NCI-H1694 treated with DMSO at 0.1 percent for 48 hours (cell line): ENCODE measurements at regions not wholly inside any gene's neighbourhood (a gene's known extent, or its start where the extent isn't known, plus 50 kb on each side); places are given as distances from the start of the nearest gene placed in this dataset.

Experiments used
- DNase-seq: peaks from one replicate; lab custom pipeline; 2025; lab: John Stamatoyannopoulos, UW

GRCh38 chr9:129383561-129384490 is 205.8 kb upstream of the IER5L start:
- peak; percentile 2 for DNase-seq

DNA sequence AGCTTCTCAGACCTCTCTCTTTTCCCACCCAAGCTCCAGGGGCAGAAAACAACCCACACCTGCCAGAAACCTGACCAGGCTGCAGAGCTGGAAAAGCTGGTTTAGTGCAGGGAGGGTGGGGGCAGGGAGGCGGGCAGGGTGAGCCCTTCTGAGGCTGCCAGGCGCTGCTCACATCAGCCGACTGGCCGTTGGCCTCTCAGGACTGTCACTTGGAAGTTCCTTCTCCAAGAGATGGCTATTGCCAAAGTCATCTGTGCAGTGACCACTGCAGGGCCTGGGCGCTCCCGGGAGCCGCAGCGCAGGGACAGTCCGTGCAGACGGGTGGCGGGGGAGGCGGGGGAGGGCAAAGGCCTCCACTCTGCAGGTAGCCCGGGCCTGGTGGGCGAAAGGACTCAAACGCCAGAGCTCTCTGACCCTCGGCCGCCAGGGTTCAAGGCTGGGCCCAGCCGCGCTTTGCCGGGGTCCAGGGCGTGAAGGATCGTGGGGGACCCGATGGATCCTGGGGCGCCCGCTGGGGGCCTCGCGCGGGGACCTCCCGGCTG is 205.0 kb upstream of the IER5L start:
- no peak for DNase-seq

DNA sequence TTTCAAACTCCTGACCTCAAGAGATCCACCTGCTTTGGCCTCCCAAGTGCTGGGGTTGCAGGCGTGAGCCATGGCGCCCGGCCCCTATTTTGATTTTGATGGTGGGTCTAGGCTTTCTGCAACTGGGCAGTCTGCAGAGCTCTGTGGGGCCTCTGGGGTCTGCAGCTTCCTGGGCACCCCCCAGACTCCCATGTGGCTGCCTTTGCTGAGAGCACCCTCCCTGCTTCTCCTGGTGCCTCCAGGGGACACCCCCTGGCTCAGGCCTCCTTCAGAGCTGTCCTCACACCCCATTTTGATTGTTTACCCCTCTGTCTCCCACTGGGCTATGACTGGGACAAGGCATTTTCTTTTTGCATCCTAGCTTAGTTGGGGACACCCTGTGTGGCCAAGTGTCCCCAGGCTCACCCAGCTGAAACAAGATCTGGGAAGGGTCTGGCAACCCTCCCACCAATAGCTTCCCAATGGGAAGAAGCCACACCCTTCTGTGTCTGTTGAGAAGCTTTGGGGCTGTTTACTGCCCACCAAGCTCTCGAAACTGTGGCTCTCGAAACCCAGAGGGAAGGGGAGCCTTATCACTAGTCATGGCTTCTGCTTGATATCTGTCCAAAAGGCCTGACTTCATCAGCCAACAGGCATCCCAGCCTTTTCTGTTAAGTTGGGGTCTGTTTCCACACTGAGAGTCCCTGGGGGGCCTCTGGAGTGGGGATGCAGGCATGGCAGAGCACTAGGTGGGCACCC is 204.4 kb upstream of the IER5L start:
- DNase-seq: no peak

DNA sequence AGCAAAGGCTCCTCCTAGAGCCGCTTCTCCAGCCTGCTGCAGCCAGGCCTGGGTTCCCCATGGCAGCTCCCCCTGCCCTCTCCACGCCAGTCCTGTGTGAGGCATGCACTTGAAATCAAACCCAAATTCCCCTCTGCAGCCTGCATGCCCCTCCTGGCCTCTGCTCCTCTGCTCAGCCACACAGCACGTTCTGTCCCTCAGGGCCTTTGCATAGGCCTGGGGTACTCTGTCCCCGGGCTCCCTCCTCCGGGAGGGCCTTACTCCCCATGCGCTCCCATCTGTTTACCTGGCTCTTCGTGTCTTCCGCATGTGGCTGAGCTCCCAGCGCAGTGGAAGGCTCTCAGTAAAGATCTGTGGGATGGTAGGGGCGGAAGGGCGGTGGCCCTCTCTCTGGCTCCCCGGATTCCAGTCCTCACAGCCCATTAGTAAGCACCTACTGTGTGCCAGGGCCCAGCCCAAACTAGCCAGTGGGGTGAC is 203.5 kb upstream of the IER5L start:
- no peak for DNase-seq

GRCh38 chr9:129380961-129381401 is 202.9 kb upstream of the IER5L start:
- no peak for DNase-seq

- DNase-seq: no peak
Observed at GRCh38 chr9:129379886-129380285, 201.8 kb upstream of the IER5L start.

DNA sequence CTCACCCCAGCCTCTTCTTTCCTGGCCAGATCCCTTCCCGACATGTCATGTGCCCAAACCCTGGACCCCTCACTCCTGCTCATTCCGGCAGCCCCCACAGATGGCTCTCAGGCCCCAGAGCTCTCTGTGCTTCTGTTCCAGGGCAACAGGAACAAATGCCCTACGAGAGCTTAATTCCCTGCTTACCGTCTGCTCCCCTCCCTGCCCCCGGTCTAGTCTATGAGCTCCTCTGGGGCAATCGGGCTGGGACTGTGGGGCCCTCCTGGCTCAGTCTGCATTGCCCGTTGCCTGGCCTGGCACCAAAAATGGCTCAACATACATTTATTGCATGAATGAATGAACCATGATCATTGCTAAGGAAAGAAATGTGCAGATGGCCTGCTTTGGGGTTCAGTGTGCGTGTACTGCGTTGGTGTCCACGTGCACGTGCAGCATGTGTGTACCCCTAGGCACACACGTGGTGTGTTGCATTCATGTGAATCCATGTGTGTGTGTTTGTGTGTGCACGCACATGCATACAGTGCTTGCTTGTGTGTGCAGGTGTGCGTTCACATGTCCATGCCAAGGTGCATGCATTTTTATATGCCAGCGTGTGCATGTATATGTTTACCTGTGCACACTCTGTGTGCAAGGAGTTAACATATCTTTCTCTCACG is 201.2 kb upstream of the IER5L start:
- DNase-seq: no peak

DNA sequence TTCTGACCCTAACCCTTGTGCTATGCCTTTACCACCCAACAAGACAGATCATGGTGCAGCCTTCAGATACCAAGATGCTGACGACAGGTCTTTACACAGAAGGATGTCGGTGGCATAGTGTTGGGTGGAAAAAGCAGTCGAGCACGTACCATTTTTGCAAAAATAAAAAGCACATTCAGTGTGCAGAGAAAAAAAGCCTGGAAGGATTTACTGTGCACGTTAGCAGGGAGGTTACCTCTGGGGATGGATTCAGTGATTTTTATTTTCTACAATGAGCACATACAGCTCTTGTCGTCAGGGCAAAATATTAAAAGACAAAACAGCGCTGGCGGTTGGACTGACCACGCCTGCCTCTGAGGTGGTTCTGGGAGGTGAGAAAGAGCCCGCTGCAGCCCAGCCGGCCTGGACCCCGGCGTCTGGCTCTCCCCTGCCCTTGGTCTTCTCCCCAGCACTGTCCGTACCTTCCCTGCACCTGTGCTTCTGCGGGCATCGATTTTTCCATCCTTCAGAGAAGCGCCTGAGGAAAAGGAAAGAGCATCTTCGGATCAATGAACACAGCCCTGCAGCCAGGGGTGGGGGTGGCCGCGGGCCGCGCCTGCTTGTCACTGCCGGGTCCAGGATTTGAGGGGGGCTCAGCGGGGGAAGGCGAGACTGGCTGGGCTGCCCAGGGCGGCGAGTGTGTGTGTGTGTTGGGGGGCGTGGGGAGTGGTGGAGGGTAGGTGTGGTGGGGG is 200.0 kb upstream of the IER5L start:
- DNase-seq: no peak

DNA sequence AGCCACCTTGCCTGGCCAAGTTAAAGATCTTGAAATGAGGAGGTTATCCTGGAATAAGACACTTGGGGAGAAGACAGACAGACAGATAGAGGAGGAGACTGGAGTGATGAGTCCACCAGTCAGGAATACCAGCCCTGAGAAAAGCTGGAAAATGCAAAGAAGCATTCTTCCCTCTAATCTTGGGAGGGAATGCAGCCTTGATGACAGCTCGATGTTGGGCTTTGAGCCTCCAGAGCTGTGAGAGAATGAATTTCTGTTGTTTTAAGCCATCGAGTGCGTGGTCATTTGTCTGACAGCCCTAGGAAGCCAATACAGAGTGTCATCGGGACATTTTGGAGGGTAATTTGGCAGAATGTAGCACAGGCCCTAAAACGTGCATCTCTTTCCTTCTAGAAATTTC is 199.1 kb upstream of the IER5L start:
- no peak for DNase-seq

- no peak for DNase-seq
Observed at GRCh38 chr9:129375845-129376244, 197.8 kb upstream of the IER5L start.

GRCh38 chr9:129374651-129375050 is 196.6 kb upstream of the IER5L start:
- no peak for DNase-seq

DNA sequence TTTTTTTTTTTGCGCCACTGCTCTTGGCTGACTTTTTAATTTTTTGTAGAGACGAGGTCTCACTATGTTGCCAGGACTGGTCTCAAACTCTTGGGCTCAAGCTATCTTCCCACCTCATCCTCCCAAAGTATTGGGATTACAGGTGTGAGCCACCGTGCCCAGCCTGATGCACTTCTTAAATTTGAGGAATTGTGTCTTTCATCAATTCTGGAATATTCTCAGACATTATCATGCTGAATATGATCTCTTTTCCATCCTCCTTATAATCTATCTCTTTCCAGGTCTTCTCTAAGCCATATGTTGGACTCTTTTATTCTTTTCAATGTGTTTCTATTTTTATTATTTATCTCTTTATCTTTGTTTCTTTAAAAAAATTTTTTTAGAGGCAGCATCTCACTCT is 196.2 kb upstream of the IER5L start:
- no peak for DNase-seq

DNA sequence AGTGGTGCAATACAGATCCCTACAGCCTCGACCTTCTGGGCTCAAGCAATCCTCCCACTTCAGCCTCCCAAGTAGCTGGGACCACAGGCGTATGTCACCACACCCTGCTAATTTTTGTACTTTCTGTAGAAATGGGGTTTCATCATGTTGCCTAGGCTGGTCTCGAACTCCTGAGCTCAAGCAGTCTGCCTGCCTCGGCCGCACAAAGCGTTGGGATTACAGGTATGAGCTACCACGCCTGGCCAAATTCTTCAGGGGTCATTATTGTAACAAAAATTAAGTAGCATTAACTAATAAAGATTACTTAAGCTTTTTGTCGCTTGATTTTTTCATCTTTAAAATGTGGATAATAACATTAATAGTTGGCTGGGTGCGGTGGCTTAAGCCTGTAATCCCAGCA is 195.3 kb upstream of the IER5L start:
- DNase-seq: no peak

DNA sequence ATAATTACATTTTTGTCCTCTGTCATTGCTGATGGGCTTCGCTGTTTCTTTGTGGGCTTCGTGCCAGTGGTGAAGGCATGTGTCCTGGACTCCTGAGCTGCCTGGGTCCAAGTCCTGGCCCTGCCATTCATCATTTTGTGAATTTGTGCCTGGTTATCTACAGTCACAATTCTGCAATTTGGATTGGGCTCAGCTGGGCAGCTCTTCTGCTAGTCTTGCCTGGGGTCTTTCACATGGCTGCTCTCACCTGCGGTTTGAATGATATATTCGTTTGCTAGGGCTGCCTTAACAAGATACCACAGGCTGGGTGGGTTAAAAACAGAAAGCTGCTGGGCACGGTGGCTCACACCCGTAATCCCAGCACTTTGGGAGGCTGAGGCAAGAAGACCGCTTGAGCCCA is 192.7 kb upstream of the IER5L start:
- no peak for DNase-seq

DNA sequence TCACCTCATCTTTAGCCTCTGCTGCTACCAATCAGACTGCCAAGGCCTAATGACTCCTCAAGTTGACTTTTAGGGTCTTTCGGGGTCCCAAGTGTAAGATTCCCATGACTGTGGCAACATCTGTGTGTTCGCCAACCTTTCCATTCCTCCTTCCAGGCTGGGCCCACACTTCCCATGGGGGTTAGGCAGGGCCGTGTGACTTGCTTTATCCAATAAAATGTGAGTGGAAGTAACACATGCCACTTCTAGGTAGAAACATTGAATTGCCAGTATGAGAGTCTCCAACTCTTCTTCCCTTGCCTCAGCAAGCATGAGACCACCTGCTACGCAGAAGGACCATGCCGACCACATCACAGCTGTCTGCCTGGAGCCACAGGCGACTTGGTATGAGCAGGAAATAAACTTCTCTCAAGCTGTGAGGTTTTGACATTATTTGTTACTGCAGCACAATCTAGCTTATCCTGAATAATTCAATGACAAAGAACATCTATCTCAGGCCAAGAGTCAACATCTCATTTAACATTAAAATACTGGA is 190.4 kb upstream of the IER5L start:
- no peak for DNase-seq

- DNase-seq: no peak
Observed at GRCh38 chr9:129367287-129367686, 189.2 kb upstream of the IER5L start.

DNA sequence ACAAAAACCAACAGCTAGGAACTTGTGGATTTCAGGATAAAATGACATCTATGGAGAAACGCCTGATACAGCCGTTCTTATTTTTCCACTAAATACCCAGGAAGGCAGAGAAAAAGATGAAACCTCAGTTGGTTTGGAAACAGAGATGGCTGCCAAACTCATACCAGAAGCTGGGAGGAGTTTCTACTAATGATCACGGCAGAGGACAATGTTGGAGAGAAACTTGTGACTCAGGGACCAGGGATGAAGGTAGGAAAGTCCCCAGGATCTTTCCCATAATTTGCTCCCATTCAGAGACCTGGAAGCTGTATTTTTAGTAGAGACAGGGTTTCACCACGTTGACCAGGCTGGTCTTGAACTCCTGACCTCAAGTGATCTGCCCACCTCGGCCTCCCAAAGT is 187.1 kb upstream of the IER5L start:
- DNase-seq: no peak

DNA sequence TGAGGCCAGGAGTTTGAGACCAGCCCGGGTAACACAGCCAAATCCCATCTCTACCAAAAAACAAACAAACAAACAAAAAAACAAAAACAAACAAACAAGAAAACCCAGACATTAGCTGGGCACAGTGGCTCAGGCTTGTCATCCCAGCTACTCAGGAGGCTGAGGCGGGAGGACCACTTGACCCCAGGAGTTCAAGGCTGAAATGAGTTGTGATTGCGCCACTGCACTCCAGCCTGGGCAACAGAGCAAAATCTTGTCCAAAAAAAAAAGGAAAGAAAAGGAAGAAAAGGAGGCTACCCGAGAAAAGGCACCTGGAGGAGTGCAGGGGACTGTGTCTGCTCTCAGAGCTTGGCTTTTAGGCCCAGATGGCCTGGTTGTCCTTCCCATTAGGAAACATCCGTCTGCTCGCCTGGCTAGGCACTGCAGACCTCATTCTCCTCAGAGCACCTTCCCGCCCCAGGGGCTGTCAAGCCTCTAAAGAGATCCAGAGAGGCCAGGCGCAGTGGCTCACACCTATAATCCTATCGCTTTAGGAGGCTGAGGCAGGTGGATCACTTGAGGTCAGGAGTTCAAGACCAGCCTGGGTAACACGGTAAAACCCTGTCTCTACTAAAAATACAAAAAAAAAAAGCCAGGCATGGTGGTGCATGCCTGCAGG is 185.3 kb upstream of the IER5L start:
- DNase-seq: no peak

DNA sequence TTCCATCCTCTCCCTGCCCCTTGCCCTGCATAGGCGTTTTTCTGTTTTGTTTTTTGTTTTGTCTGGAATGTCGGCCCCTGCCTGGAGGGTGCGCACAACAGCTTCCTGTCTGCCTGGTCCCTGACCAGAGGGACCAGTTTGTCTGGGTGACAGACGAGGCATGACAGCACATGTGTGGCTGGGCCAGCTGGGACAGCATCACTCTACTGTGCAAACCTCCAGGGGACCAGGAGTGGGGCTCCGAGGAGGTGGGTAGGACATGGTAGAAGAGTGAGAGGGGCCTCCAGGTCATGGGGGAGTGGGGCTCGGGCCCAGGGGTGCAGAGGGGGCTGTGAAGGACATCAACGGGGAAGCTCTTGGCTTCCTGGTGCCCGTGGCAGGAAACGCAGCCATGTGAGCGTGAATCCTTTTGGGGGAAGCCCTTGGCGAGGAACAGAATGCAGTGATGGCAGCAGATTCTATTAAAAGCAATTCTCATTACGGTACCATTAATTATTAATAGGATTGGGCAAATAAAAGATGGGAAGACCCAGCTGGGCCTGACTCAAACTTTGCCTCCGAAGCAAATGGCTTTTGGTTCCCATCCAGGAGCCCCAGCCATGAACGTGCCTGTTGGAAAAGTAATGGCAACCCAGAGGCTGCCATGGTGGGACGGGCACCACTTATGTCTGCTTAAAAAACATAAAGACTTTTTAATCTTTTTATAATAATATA is 184.4 kb upstream of the IER5L start:
- no peak for DNase-seq

GRCh38 chr9:129361196-129361595 is 183.1 kb upstream of the IER5L start:
- no peak for DNase-seq
